ENCODE measurements at regions not wholly inside any gene's neighbourhood (a gene's known extent, or its start where the extent isn't known, plus 50 kb on each side); places are given as distances from the start of the nearest gene placed in this dataset.
"Not testable (repeated sequence)": the region's sequence is repeated elsewhere in the genome, so short reads cannot be mapped to it uniquely, and the experiment has no call there.

DNA sequence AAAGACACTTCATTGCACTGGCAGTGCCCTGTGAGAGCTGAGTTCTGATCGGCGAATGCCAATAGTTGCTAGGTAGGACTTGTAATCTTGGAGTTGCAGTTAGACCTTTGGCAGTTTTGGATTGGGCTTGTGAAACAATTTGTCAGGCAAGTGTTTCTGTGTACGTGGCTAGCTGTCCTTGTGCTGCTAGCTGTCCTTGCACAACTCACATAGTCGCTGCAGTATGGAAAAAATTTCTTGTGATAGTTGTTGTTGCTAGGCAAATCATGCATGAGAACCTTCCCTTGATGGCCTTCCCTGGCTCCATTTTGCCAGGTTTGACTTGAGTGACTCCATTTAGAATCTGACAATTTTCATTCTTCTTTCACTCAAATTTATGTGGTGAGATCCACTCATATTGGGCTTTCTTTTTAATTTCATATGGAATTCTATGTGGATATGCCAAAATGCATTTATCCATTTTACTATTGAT, 140.7 kb downstream of the APIP start:
- H3K4me3 ChIP-seq (ENCODE audit: low read depth, low read length), result no peak overlapping the region
- no peak for DNase-seq (ENCODE audit: low read depth)
- TF ChIP-seq, protein P1, sequence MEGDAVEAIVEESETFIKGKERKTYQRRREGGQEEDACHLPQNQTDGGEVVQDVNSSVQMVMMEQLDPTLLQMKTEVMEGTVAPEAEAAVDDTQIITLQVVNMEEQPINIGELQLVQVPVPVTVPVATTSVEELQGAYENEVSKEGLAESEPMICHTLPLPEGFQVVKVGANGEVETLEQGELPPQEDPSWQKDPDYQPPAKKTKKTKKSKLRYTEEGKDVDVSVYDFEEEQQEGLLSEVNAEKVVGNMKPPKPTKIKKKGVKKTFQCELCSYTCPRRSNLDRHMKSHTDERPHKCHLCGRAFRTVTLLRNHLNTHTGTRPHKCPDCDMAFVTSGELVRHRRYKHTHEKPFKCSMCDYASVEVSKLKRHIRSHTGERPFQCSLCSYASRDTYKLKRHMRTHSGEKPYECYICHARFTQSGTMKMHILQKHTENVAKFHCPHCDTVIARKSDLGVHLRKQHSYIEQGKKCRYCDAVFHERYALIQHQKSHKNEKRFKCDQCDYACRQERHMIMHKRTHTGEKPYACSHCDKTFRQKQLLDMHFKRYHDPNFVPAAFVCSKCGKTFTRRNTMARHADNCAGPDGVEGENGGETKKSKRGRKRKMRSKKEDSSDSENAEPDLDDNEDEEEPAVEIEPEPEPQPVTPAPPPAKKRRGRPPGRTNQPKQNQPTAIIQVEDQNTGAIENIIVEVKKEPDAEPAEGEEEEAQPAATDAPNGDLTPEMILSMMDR (IDR thresholded peaks at IDR 0.05; ENCODE audit: insufficient read depth, low read length), result no peak

DNA sequence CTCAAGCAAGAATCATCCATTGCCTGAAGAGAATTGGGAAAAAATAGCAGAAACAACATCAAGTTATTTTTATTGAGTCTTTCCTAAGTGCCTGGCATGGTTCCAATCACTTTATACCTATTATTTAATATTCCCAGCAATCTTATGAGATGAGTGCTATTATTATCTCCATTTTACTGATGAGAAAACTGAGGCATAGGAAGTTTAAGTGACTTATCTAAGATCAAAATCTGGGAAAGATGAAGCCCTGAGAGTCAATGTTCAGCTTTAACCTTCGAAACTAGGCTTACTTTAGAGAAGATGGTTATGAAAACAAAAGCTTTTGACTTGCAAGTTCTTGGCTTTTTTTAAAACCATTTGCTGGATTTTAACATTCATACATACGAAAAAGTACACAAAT, 141.6 kb downstream of the APIP start:
- TF ChIP-seq, protein P1 (IDR thresholded peaks at IDR 0.05; ENCODE audit: insufficient read depth, low read length), result no peak
- no peak for DNase-seq (ENCODE audit: low read depth)
- no peak overlapping the region for H3K4me3 ChIP-seq (ENCODE audit: low read depth, low read length)

DNA sequence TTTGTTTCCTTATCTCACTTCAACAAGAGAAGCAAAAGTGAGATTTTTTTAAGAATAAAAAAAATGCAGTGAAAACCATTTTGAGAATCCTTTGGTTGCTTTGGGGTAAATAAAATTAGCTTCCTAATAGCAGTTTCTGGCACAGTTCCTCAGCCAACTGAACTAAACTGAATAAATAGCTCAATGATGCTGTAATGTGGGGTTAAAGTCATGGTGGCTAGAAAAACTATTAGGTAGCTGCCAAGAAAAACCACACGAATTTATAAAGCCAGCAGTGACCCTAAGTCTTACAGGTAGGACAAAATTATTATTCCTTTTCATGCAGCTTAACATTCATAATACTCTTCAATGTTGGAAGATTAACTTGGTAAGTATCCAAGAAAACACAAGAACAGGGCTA, 142.4 kb downstream of the APIP start:
- TF ChIP-seq, protein P1 (IDR thresholded peaks at IDR 0.05; ENCODE audit: insufficient read depth, low read length), result no peak
- no peak overlapping the region for H3K4me3 ChIP-seq (ENCODE audit: low read depth, low read length)
- DNase-seq (ENCODE audit: low read depth), result peak; percentile 34

DNA sequence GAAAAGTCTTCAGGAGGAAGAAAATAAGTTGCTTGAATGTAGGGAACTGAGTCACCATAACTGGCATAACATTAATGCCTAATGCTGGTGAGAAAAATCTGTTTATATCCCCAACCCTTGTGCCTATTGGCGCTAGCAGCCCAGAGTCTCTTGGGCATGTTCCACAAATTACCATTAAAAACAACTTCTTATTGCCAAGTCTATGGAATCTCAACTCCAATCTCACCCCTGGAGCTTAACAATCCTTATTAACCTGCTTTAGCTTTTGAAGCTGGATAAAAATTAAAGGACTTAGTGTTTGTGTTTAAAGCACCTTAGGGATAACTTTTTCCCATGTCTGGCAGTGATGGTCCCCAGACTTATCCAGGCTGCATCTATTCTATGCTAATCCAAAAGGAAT, 143.0 kb downstream of the APIP start:
- TF ChIP-seq, protein P1 (IDR thresholded peaks at IDR 0.05; ENCODE audit: insufficient read depth, low read length), result no peak
- DNase-seq (ENCODE audit: low read depth), result no peak

DNA sequence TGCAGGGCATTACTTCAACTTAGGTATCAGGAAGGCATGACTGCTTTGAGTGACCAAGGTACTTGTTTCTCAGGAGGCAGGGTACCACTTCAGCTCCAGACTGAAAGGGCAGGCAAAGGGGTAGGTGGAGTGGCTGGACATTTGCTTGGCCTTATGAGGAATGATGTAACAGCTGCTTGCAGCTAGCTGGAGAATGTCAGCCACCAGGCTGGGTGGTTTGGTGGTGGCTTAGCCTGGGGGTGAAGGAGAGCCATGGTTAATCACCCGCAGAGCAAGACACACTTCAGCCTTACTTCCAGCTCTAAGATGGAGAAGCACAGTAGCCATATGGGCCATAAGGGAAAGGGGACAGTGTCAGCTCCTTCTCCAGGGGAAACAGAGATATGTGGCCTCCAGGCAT, 146.1 kb downstream of the APIP start:
- DNase-seq (ENCODE audit: low read depth), result no peak
- TF ChIP-seq, protein P1 (IDR thresholded peaks at IDR 0.05; ENCODE audit: insufficient read depth, low read length), result no peak
- H3K4me3 ChIP-seq (ENCODE audit: low read depth, low read length), result no peak overlapping the region

More for the DNA sequence above, 143.0 kb downstream of the APIP start:
- H3K4me3 ChIP-seq (ENCODE audit: low read depth, low read length), result no peak overlapping the region

DNA sequence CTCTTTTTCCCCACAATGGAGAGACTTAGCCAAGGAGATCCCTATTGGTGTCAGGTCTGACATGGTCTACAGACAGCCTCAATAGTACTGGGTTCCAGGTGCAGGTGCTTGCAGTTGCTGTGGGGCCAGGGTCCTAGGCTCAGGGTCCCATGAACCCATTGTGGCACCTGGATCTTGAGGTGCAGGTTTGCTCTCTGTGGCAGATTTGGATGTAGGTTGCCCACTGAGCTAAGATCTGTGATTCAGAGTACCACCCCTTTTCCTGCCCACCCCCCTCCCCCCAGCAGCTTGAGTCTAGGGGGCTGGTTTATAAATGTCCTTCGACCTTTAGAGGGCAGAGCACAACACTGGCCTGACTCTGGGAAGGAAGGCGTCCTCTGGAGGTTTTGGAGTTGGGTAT, 147.0 kb downstream of the APIP start:
- H3K4me3 ChIP-seq (ENCODE audit: low read depth, low read length), result no peak overlapping the region
- TF ChIP-seq, protein P1 (IDR thresholded peaks at IDR 0.05; ENCODE audit: insufficient read depth, low read length), result no peak
- no peak for DNase-seq (ENCODE audit: low read depth)

DNA sequence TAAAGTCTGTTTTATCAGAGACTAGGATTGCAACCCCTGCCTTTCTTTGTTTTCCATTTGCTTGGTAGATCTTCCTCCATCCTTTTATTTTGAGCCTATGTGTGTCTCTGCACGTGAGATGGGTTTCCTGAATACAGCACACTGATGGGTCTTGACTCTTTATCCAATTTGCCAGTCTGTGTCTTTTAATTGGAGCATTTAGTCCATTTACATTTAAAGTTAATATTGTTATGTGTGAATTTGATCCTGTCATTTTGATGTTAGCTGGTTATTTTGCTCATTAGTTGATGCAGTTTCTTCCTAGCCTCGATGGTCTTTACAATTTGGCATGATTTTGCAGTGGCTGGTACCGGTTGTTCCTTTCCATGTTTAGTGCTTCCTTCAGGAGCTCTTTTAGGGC, 141.7 kb downstream of the EHF start:
- DNase-seq (ENCODE audit: low read depth); H3K4me3 ChIP-seq (ENCODE audit: low read depth, low read length): not testable (repeated sequence)

All from fibroblast of the aortic adventitia (primary cell).